Left lung (tissue), 4 donors: ENCODE measurements at regions not wholly inside any gene's neighbourhood (a gene's known extent, or its start where the extent isn't known, plus 50 kb on each side); places are given as distances from the start of the nearest gene placed in this dataset.
A peak's percentile ranks its signal among the peaks of the same experiment; 100 is the strongest.

Experiments
- ATAC-seq: fragments of 200-7000 bp; cut with Tn5 transposase; one replicate; pipeline ENCODE4 v1.9.1; 2020; ENCODE audit warnings: moderate library complexity
- DNase-seq, 4 donors: peaks; one replicate each; pipeline ENCODE4 v3.0.0-alpha.2; 2013 to 2020
- H3K27ac ChIP-seq, 2 donors: fragments of 200-600 bp; sonication (generic) in 1 of 2; one replicate each; pipeline versions ENCODE4 v1.5.0 to v1.8.0; 2020 to 2021
- H3K27me3 ChIP-seq, 2 donors: fragments of 200-600 bp; sonication (generic) in 1 of 2; one replicate each; pipeline versions ENCODE4 v1.5.0 to v1.8.0; 2020 to 2021
- H3K36me3 ChIP-seq, 2 donors: fragments of 200-600 bp; sonication (generic) in 1 of 2; one replicate each; pipeline versions ENCODE4 v1.5.0 to v1.8.0; 2020 to 2021
- H3K4me1 ChIP-seq, 2 donors: fragments of 200-600 bp; one replicate each; pipeline ENCODE4 v1.8.0; 2021
- H3K4me3 ChIP-seq, 2 donors: fragments of 200-600 bp; sonication (generic) in 1 of 2; one replicate each; pipeline versions ENCODE4 v1.5.0 to v1.8.0; 2020 to 2021; ENCODE audit warnings: mild to moderate bottlenecking in 1 of 2
- H3K9me3 ChIP-seq, 2 donors: fragments of 200-600 bp; sonication (generic) in 1 of 2; one replicate each; pipeline versions ENCODE4 v1.5.0 to v1.8.0; 2020 to 2021
- CTCF ChIP-seq, 2 donors: fragments of 200-600 bp; sonication (generic) in 1 of 2; IDR thresholded peaks; one replicate each; pipeline versions ENCODE4 v1.5.0 to v1.8.0; 2021; ENCODE audit warnings: antibody characterized with exemption in 2 of 2
- intact Hi-C, 2 donors: fragments of 100-400 bp; cut with DNase I; formaldehyde crosslinking; loops; one replicate each; pipeline versions ENCODE4 v1.11.2 to v1.14.2; 2022
- donor health status: DM: no; HTN: yes; CAD: no.
- donor health status: DM: no; HTN: no; CAD: no.

- ATAC-seq (no peak), DNase-seq (no peak)
- H3K4me3 ChIP-seq: no peak overlapping the region
- no peaks in the 10 kb centered on the region for H3K36me3 ChIP-seq
- intact Hi-C loops: no loop called here
- H3K27ac ChIP-seq: no peak overlapping the region
- no peaks in the 10 kb centered on the region for H3K27me3 ChIP-seq
- no peak for TF ChIP-seq CTCF (IDR thresholded peaks at IDR 0.05)
- H3K9me3 ChIP-seq: no peaks in the 10 kb centered on the region
- H3K4me1 ChIP-seq: no peaks in the 10 kb centered on the region
Measured at GRCh38 chr9:75417471-75417870, 329.2 kb downstream of the OSTF1 start.

DNA sequence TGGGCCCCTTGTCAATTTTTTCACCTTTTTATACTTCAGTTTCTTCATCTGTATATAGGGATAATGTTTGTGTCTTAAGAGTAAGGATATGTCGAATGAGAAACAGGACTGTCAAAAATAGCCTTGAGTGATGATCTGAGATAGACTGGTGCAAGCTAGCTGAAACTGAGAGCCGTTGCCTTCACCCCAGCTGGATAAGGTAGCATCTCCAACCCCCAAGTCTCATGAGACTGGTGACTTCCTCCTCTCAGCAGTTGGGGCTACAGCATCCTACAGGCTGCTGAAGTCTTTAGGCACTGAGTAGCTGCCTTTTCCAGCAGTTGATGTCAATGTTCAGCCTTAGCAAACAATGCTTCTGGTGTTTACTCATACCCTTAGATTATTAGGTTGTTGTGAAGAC lies 330.2 kb downstream of the OSTF1 start:
- Histone ChIP-seq H3K27me3 (no peaks in the 10 kb centered on the region), H3K27ac (no peak overlapping the region), H3K36me3 (no peaks in the 10 kb centered on the region), H3K4me1 (no peaks in the 10 kb centered on the region), H3K4me3 (no peak overlapping the region), H3K9me3 (no peaks in the 10 kb centered on the region)
- intact Hi-C loops: no loop called here
- TF ChIP-seq CTCF (IDR thresholded peaks at IDR 0.05): no peak
- DNase-seq (no peak), ATAC-seq (no peak)

DNA sequence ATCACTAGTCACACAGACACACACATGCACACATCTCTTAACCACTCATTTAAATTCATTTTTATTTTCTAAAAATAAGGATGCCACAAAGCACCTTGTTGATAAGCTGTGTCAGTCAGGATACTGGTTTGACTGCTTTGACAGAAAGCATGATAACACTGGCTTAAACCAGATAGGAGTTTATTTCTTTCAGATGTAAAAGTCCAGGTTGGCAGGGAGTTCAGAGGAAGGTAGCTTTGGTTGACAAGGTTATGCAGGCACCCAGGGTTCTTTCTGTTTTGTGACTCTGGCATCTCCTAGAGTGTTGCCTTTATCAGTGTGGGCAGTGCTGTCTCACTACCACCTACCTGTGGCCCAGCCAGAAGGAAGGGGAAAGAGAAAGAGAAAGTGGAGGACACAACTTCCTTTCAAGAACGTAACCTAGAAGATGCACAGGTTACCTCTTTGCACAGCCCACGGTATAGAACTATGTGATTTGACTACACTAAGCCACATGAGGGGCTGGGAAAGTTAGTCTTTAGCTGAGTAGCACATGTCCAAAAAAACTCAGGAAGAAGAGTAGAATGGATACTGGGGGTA lies 334.7 kb downstream of the OSTF1 start:
- TF ChIP-seq CTCF (IDR thresholded peaks at IDR 0.05): no peak
- intact Hi-C loops: no loop called here
- DNase-seq: no peak

DNA sequence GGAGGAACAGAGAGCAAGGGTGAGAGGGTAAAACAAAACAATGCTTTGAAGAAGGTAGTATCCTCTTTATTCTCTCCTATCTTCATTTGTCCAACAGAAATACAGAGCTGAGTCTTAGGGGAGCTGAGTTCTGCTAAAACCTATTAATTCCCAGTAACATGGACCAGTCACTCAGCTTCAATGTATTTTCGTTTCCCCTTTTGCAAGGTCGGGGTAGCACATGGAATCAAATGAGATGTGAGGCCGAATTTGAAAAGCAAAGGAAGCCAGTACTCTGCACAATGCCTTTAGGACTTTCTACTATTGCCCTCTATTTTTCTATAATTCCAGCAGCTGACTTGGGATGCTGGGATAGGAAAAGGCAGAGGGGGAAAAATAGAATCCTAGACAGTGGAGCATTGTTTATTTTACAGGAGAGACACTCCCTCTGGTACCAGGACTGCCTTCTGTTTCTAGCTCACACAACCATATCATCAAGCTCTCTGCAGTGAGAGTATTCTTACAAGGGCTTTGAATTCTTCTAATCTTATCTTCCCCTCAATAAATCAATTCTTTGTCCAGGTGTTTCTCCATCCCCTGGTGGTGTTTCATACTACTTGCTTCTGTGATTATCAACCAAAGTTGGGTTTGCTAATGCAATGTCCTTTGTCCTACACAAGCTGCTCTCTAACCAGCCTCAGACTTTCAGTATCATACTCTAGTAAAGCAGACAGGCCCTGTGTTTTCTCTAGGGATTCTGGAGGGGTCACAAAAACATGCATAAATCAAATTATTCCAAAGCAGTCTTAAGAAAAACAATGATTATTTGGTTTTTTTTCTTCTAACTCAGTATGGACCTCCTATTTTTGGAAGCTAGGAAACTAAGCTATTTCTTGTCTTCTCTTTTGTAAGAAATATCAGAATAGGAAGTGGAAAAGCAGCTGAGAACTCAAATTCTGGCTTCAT lies 341.5 kb downstream of the OSTF1 start:
- Histone ChIP-seq H3K27ac (no peak overlapping the region), H3K9me3 (no peaks in the 10 kb centered on the region), H3K4me1 (peaks cover 0 to 5% of the 10 kb centered on the region in 2 donors), H3K4me3 (no peak overlapping the region), H3K27me3 (no peaks in the 10 kb centered on the region), H3K36me3 (no peaks in the 10 kb centered on the region)
- intact Hi-C loops: no loop called here
- no peak for ATAC-seq
- DNase-seq: no peak
- no peak for TF ChIP-seq CTCF (IDR thresholded peaks at IDR 0.05)

More for the DNA sequence above, 334.7 kb downstream of the OSTF1 start:
- H3K27ac ChIP-seq: no peak overlapping the region
- no peaks in the 10 kb centered on the region for H3K9me3 ChIP-seq
- no peaks in the 10 kb centered on the region for H3K4me1 ChIP-seq
- ATAC-seq: no peak
- H3K27me3 ChIP-seq: no peaks in the 10 kb centered on the region
- H3K4me3 ChIP-seq: no peak overlapping the region
- H3K36me3 ChIP-seq: no peaks in the 10 kb centered on the region

DNA sequence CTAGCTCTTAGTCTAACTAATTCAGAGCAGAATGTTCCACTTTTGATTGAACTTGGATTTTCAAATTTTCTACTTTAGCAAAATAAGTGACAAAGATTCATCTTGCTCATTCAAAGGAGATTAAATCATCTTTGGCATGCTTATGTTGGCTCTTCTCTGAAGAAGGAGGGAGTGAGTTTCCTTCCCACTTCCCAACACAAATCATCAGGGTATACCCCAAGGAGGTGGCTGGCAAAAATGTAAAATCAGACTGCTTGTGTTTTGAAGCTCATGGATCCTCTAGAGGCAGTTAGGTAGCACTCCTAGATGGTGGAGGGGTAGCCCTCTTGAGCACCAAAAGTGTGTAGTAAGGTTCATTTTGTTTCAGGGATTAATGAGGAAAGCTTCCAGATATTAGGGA lies 343.1 kb downstream of the OSTF1 start:
- H3K27me3 ChIP-seq: no peaks in the 10 kb centered on the region
- H3K4me3 ChIP-seq: no peak overlapping the region
- H3K4me1 ChIP-seq: peaks cover 0 to 5% of the 10 kb centered on the region in 2 donors
- H3K27ac ChIP-seq: peak overlapping the region; percentile 19 to 37
- intact Hi-C loops: no loop called here
- TF ChIP-seq CTCF (IDR thresholded peaks at IDR 0.05): no peak
- ATAC-seq (no peak), DNase-seq (no peak)
- no peaks in the 10 kb centered on the region for H3K36me3 ChIP-seq
- no peaks in the 10 kb centered on the region for H3K9me3 ChIP-seq
